Effector memory CD8-positive, alpha-beta T cell (primary cell): ENCODE measurements at regions not wholly inside any gene's neighbourhood (a gene's known extent, or its start where the extent isn't known, plus 50 kb on each side); places are given as distances from the start of the nearest gene placed in this dataset.

Experiments used
- ATAC-seq: fragments of 150-1000 bp; cut with Tn5 transposase; replicated peaks from 2 replicates; pipeline ENCODE4 v1.10.0; 2021; ENCODE audit warnings: mild to moderate bottlenecking, moderate library complexity
- DNase-seq, 3 experiments: peaks; one replicate each; pipeline ENCODE4 v3.0.0; 2021
- H3K27ac Mint-ChIP-seq, 2 donors: one replicate each; pipeline ENCODE4 v1.8.0; 2022; ENCODE audit warnings: mild to moderate bottlenecking in 2 of 2, mixed read lengths in 2 of 2, moderate library complexity in 2 of 2
- H3K27me3 Mint-ChIP-seq, 2 donors: one replicate each; pipeline ENCODE4 v1.8.0; 2022; ENCODE audit warnings: mixed read lengths in 2 of 2
- H3K36me3 Mint-ChIP-seq: one replicate; pipeline ENCODE4 v1.8.0; 2022; ENCODE audit warnings: mild to moderate bottlenecking, moderate library complexity, mixed read lengths; ENCODE audit not compliant: insufficient read depth
- H3K4me1 Mint-ChIP-seq, 2 donors: one replicate each; pipeline ENCODE4 v1.8.0; 2022; ENCODE audit warnings: low read depth in 2 of 2, mixed read lengths in 2 of 2
- H3K4me3 Mint-ChIP-seq, 2 donors: one replicate each; pipeline ENCODE4 v1.8.0; 2022; ENCODE audit warnings: mild to moderate bottlenecking in 2 of 2, mixed read lengths in 2 of 2, moderate library complexity in 2 of 2
- H3K9me3 Mint-ChIP-seq, 2 donors: one replicate each; pipeline ENCODE4 v1.8.0; 2022; ENCODE audit warnings: mixed read lengths in 2 of 2

DNA sequence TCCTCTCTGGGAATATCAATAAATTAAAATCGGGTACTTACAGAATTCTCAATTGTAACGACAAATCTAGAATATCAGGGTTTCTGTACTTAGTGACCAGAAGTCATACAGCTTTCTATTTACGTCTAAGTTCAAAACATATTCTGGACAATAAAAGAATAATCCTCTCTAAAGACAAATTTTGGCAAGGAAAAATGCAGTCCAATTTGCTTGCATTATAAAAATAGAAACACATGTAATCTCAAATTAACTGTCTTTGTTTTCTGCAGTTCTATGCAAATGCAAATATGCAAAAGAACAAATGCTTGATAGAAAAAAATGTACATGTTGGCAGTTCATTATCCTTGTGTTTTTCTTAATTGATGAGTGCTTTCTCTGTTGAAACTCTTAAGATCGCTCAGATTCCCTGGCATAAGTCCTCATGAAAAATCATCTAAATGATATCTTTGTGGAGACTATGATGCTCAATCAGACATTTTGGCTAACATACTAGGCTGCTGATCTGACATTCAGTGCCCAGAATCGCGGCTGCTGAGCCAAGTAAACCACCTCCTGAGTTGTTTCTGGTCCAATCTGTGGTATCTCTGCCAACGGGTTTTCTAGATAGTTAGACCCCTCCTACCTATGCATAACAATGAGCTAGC lies 990.1 kb upstream of the C9orf72 start:
- DNase-seq (no peak), ATAC-seq (no peak)
- H3K9me3 Mint-ChIP-seq, result peaks cover 0 to 3% of the 10 kb centered on the region in 2 donors
- no peaks in the 10 kb centered on the region for H3K36me3 Mint-ChIP-seq
- no peak overlapping the region for H3K27ac Mint-ChIP-seq
- no peaks in the 10 kb centered on the region for H3K27me3 Mint-ChIP-seq
- no peaks in the 10 kb centered on the region for H3K4me1 Mint-ChIP-seq
- H3K4me3 Mint-ChIP-seq, result no peak overlapping the region

- DNase-seq (no peak), ATAC-seq (no peak)
- Mint-ChIP-seq H3K27me3 (no peaks in the 10 kb centered on the region), H3K36me3 (no peaks in the 10 kb centered on the region), H3K4me1 (no peaks in the 10 kb centered on the region), H3K9me3 (peaks cover 0 to 4% of the 10 kb centered on the region in 2 donors), H3K4me3 (no peak overlapping the region), H3K27ac (no peak overlapping the region)
These were observed 1010.6 kb upstream of the C9orf72 start for GRCh38 chr9:28583832-28584231.

DNA sequence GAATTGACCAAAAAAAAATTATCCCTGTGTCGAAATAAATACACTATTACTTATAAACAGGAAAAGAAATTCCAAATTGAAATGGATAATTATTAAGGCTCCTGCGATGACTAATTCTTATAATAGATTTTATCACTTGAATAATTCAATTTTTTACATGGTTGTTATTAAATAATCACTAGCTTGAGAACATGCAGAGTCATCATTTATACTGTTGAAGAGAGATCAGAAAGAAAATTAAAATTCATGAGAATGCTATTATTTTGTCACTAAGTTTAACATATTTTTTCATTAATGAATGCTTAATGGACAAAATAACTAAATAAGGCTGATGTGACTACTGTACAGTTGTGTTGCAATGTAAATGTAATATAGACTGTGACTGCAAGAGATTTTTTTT lies 1011.3 kb upstream of the C9orf72 start:
- H3K4me3 Mint-ChIP-seq, result no peak overlapping the region
- H3K36me3 Mint-ChIP-seq, result no peaks in the 10 kb centered on the region
- DNase-seq (no peak), ATAC-seq (no peak)
- H3K27ac Mint-ChIP-seq, result no peak overlapping the region
- no peaks in the 10 kb centered on the region for H3K27me3 Mint-ChIP-seq
- peaks cover 0 to 4% of the 10 kb centered on the region in 2 donors for H3K9me3 Mint-ChIP-seq
- H3K4me1 Mint-ChIP-seq, result no peaks in the 10 kb centered on the region

- Mint-ChIP-seq H3K27ac (no peak overlapping the region), H3K27me3 (no peaks in the 10 kb centered on the region), H3K4me1 (no peaks in the 10 kb centered on the region), H3K9me3 (peaks cover 0 to 4% of the 10 kb centered on the region in 2 donors), H3K36me3 (no peaks in the 10 kb centered on the region), H3K4me3 (no peak overlapping the region)
- no peak for ATAC-seq
- DNase-seq, result no peak
These were observed 1013.8 kb upstream of the C9orf72 start for GRCh38 chr9:28587052-28587451.

- no peaks in the 10 kb centered on the region for H3K36me3 Mint-ChIP-seq
- H3K27ac Mint-ChIP-seq, result no peak overlapping the region
- ATAC-seq, result no peak
- H3K9me3 Mint-ChIP-seq, result peaks cover 3 to 14% of the 10 kb centered on the region in 2 donors
- H3K4me3 Mint-ChIP-seq, result no peak overlapping the region
- no peaks in the 10 kb centered on the region for H3K27me3 Mint-ChIP-seq
- H3K4me1 Mint-ChIP-seq, result no peaks in the 10 kb centered on the region
- no peak for DNase-seq
These were observed 1025.1 kb upstream of the C9orf72 start for GRCh38 chr9:28598408-28598807.

DNA sequence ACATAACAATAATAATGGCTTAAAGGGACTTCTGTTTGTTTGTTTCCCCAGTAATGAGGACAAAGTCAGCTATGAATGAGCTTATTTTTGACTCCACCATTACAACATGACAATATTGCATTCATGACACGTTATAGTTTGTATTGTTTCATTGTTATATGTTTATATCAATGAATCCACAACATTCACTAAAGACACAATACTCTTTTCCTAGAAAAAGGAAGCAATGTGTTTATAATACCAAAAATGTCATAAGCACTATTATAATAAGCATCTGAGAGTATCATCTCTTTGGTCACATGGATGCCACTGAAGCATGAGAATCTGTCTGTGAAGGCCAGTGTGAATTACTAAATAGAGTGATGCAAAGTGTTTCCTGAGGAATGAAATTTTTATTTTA lies 1026.9 kb upstream of the C9orf72 start:
- peaks cover 3 to 6% of the 10 kb centered on the region in 2 donors for H3K9me3 Mint-ChIP-seq
- no peak for ATAC-seq
- no peaks in the 10 kb centered on the region for H3K4me1 Mint-ChIP-seq
- H3K27me3 Mint-ChIP-seq, result no peaks in the 10 kb centered on the region
- H3K27ac Mint-ChIP-seq, result no peak overlapping the region
- H3K36me3 Mint-ChIP-seq, result no peaks in the 10 kb centered on the region
- H3K4me3 Mint-ChIP-seq, result no peak overlapping the region
- no peak for DNase-seq

DNA sequence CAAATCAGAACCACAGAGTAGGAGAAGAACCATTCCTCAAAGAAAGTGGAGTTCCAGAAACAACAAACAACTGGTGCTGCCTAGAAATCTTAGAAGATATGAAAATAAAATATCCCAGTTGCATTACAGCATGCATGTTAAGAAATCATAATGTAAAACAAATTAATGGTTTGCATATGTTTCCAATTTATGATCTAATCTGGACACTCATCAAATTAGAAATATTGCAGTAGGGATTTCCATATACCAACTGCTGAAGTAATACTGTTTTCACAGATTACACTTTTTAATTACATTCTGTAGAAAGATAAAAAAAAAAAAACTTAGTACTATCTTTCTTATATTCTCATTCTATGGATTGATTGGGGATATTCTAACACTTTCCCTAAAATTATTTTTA lies 1034.6 kb upstream of the C9orf72 start:
- Mint-ChIP-seq H3K4me1 (no peaks in the 10 kb centered on the region), H3K27me3 (no peaks in the 10 kb centered on the region), H3K9me3 (peaks cover 3 to 7% of the 10 kb centered on the region in 2 donors), H3K36me3 (no peaks in the 10 kb centered on the region), H3K27ac (no peak overlapping the region), H3K4me3 (no peak overlapping the region)
- ATAC-seq, result no peak
- no peak for DNase-seq

DNA sequence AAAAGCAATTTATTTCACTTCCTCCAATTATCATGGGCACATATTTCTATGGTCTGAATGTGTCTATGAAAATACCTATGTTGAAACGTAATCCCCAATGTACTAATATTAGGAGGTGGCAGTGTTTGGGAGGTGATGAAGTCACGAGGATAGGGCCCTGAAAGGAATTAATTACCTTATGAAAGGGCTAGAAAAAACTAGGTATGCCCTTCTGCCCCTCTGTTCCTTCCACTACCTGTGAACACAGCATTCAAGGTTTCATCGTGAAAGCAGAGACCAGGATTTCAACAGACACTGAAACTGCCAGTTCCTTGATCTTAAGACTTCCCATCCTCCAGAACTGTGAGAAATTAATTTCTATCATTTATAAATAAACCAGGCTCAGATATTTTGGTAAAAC lies 1037.1 kb upstream of the C9orf72 start:
- Mint-ChIP-seq H3K4me3 (no peak overlapping the region), H3K4me1 (no peaks in the 10 kb centered on the region), H3K27ac (no peak overlapping the region), H3K27me3 (no peaks in the 10 kb centered on the region), H3K9me3 (peaks cover 5 to 7% of the 10 kb centered on the region in 2 donors), H3K36me3 (no peaks in the 10 kb centered on the region)
- DNase-seq (no peak), ATAC-seq (no peak)

GRCh38 chr9:28616310-28616709 lies 1043.0 kb upstream of the C9orf72 start:
- Mint-ChIP-seq H3K36me3 (no peaks in the 10 kb centered on the region), H3K27me3 (no peaks in the 10 kb centered on the region), H3K9me3 (peaks cover 3 to 9% of the 10 kb centered on the region in 2 donors), H3K4me3 (no peak overlapping the region), H3K4me1 (no peaks in the 10 kb centered on the region), H3K27ac (no peak overlapping the region)
- DNase-seq, result no peak
- no peak for ATAC-seq

GRCh38 chr9:28620011-28620410 lies 1046.7 kb upstream of the C9orf72 start:
- H3K9me3 Mint-ChIP-seq, result peaks cover 1 to 15% of the 10 kb centered on the region in 2 donors
- ATAC-seq (no peak), DNase-seq (no peak)
- H3K27ac Mint-ChIP-seq, result no peak overlapping the region
- H3K27me3 Mint-ChIP-seq, result no peaks in the 10 kb centered on the region
- H3K4me3 Mint-ChIP-seq, result no peak overlapping the region
- H3K4me1 Mint-ChIP-seq, result no peaks in the 10 kb centered on the region
- no peaks in the 10 kb centered on the region for H3K36me3 Mint-ChIP-seq

DNA sequence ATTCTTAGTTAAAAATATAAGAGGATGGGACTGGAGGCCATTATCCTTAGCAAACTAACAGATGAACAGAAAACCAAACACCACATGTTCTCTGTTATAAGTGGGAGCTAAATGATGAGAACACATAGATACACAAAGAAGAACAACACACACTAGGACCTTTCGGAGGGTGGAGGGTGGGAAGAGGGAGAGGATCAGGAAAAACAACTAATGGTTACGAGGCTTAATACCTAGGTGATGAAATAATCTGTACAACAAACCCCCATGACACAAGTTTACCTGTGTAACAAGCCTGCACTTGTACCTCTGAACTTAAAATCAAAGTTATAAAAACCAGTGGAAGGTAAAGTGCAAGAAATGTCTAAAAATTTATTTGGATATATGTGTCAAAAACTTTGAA lies 1047.4 kb upstream of the C9orf72 start:
- H3K27me3 Mint-ChIP-seq, result no peaks in the 10 kb centered on the region
- ATAC-seq (no peak), DNase-seq (no peak)
- H3K4me1 Mint-ChIP-seq, result no peaks in the 10 kb centered on the region
- no peak overlapping the region for H3K27ac Mint-ChIP-seq
- no peaks in the 10 kb centered on the region for H3K36me3 Mint-ChIP-seq
- peaks cover 1 to 15% of the 10 kb centered on the region in 2 donors for H3K9me3 Mint-ChIP-seq
- no peak overlapping the region for H3K4me3 Mint-ChIP-seq

GRCh38 chr9:28624771-28625170 lies 1051.5 kb upstream of the C9orf72 start:
- no peak overlapping the region for H3K4me3 Mint-ChIP-seq
- no peak overlapping the region for H3K27ac Mint-ChIP-seq
- H3K36me3 Mint-ChIP-seq, result no peaks in the 10 kb centered on the region
- ATAC-seq (no peak), DNase-seq (no peak)
- peaks cover 0 to 6% of the 10 kb centered on the region in 2 donors for H3K9me3 Mint-ChIP-seq
- H3K4me1 Mint-ChIP-seq, result no peaks in the 10 kb centered on the region
- no peaks in the 10 kb centered on the region for H3K27me3 Mint-ChIP-seq

DNA sequence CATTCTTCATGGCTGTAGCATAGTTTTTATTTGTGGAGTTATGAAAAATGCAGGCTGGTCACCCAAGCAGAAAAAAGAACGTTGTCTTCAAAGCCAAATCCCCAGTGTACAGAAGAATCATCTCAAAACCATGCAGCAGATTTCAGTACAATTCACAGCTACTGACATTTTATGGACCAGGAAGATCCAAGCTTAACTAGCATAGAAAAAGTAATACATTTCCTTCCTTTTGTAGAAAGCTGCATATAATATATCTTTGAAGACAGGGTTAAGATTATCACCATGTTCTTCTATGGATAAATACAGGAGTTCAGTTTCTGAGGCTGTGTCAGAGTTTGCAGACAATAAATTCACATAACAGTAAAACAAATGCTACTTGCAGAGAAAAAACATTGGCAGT lies 1054.8 kb upstream of the C9orf72 start:
- Mint-ChIP-seq H3K4me3 (no peak overlapping the region), H3K36me3 (no peaks in the 10 kb centered on the region), H3K4me1 (no peaks in the 10 kb centered on the region), H3K27ac (no peak overlapping the region), H3K9me3 (peaks cover 3 to 10% of the 10 kb centered on the region in 2 donors), H3K27me3 (no peaks in the 10 kb centered on the region)
- DNase-seq (no peak), ATAC-seq (no peak)

DNA sequence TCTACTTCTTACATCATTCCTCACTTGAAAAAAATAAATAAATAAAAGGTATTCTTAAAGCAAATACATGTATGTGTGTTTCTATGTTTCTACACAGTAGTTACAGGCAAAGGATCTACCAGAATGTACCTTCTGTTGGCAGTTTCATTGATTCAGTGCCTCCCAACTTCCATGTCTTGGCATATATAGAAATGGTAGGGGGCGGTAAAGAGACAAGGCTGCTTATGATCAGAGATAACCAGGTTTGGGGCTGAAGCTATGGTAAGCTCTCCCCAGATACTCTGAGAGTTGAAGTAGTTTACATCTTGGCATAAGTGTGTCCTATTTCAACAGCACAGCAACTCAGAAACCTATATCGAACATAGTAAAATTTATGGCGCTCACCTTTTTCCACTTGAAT lies 1075.4 kb upstream of the C9orf72 start:
- Mint-ChIP-seq H3K27ac (no peak overlapping the region), H3K4me1 (no peaks in the 10 kb centered on the region), H3K4me3 (no peak overlapping the region), H3K9me3 (peaks cover 3 to 7% of the 10 kb centered on the region in 2 donors), H3K36me3 (no peaks in the 10 kb centered on the region), H3K27me3 (no peaks in the 10 kb centered on the region)
- no peak for DNase-seq
- ATAC-seq, result no peak

DNA sequence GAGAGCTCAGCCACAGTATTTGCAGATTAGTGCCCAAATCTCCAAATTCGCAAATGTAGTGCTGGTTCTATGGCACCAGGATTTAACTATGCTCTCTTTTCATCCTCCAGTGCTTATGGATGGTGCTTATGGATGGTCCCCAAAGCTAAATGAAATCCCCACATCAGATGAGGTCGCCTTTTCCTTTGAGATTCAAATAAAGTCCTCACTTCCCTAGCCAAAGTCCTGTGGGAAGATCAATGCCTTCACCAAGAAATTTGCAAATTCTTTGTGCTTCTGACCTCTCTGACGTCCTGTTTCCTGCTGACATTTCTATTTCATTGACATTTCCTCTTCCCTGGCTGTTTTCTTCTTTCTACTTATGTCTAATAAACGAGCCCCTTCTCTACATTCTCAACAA lies 1077.0 kb upstream of the C9orf72 start:
- ATAC-seq (no peak), DNase-seq (no peak)
- Mint-ChIP-seq H3K4me1 (no peaks in the 10 kb centered on the region), H3K27ac (no peak overlapping the region), H3K27me3 (no peaks in the 10 kb centered on the region), H3K4me3 (no peak overlapping the region), H3K9me3 (peaks cover 3 to 6% of the 10 kb centered on the region in 2 donors), H3K36me3 (no peaks in the 10 kb centered on the region)
